ENCODE measurements at regions not wholly inside any gene's neighbourhood (a gene's known extent, or its start where the extent isn't known, plus 50 kb on each side); places are given as distances from the start of the nearest gene placed in this dataset.

- Histone ChIP-seq H2AFZ (ENCODE audit: low read length, unreplicated experiment) (no peak overlapping the region), H3K4me3 (ENCODE audit: low read depth, low read length) (no peak overlapping the region), H3K27ac (ENCODE audit: low read depth, low read length) (no peak overlapping the region), H3K4me1 (ENCODE audit: control insufficient read depth, insufficient read depth, low read length, unreplicated experiment) (no peaks in the 10 kb centered on the region), H3K27me3 (ENCODE audit: insufficient read depth, low read length) (no peaks in the 10 kb centered on the region), H3K79me2 (ENCODE audit: control insufficient read depth, insufficient read depth, low read length, unreplicated experiment) (no peaks in the 10 kb centered on the region), H3K36me3 (ENCODE audit: insufficient read depth, low read length) (no peaks in the 10 kb centered on the region)
Measured at GRCh38 chr14:29301571-29301970, 535.0 kb downstream of the FOXG1 start.

- H3K27me3 ChIP-seq (ENCODE audit: insufficient read depth, low read length): no peaks in the 10 kb centered on the region
- H2AFZ ChIP-seq (ENCODE audit: low read length, unreplicated experiment): no peak overlapping the region
- H3K27ac ChIP-seq (ENCODE audit: low read depth, low read length): peak overlapping the region; percentile 75
- peak overlapping the region; percentile 44; the same call in 1 of the 2 replicates for H3K4me3 ChIP-seq (ENCODE audit: low read depth, low read length)
- H3K36me3 ChIP-seq (ENCODE audit: insufficient read depth, low read length): no peaks in the 10 kb centered on the region
- no peaks in the 10 kb centered on the region for H3K79me2 ChIP-seq (ENCODE audit: control insufficient read depth, insufficient read depth, low read length, unreplicated experiment)
- peaks cover 32% of the 10 kb centered on the region for H3K4me1 ChIP-seq (ENCODE audit: control insufficient read depth, insufficient read depth, low read length, unreplicated experiment)
Measured at GRCh38 chr14:29310210-29310609, 543.6 kb downstream of the FOXG1 start.

- Histone ChIP-seq H3K4me1 (ENCODE audit: control insufficient read depth, insufficient read depth, low read length, unreplicated experiment) (peaks cover 32% of the 10 kb centered on the region), H2AFZ (ENCODE audit: low read length, unreplicated experiment) (no peak overlapping the region), H3K27ac (ENCODE audit: low read depth, low read length) (peak overlapping the region; percentile 75)
Measured at GRCh38 chr14:29310757-29311156, 544.2 kb downstream of the FOXG1 start.

GRCh38 chr14:29311983-29312382 lies 545.4 kb downstream of the FOXG1 start:
- no peak overlapping the region for H2AFZ ChIP-seq (ENCODE audit: low read length, unreplicated experiment)
- no peaks in the 10 kb centered on the region for H3K36me3 ChIP-seq (ENCODE audit: insufficient read depth, low read length)
- no peak overlapping the region; the same call in 1 of the 2 replicates for H3K27ac ChIP-seq (ENCODE audit: low read depth, low read length)
- no peak overlapping the region for H3K4me3 ChIP-seq (ENCODE audit: low read depth, low read length)
- H3K27me3 ChIP-seq (ENCODE audit: insufficient read depth, low read length): no peaks in the 10 kb centered on the region
- H3K4me1 ChIP-seq (ENCODE audit: control insufficient read depth, insufficient read depth, low read length, unreplicated experiment): peaks cover 32% of the 10 kb centered on the region
- no peaks in the 10 kb centered on the region for H3K79me2 ChIP-seq (ENCODE audit: control insufficient read depth, insufficient read depth, low read length, unreplicated experiment)

More at GRCh38 chr14:29310757-29311156, 544.2 kb downstream of the FOXG1 start:
- no peaks in the 10 kb centered on the region for H3K36me3 ChIP-seq (ENCODE audit: insufficient read depth, low read length)
- peak overlapping the region; percentile 44; the same call in 1 of the 2 replicates for H3K4me3 ChIP-seq (ENCODE audit: low read depth, low read length)
- H3K79me2 ChIP-seq (ENCODE audit: control insufficient read depth, insufficient read depth, low read length, unreplicated experiment): no peaks in the 10 kb centered on the region
- H3K27me3 ChIP-seq (ENCODE audit: insufficient read depth, low read length): no peaks in the 10 kb centered on the region

- no peaks in the 10 kb centered on the region for H3K27me3 ChIP-seq (ENCODE audit: insufficient read depth, low read length)
- H2AFZ ChIP-seq (ENCODE audit: low read length, unreplicated experiment): no peak overlapping the region
- H3K79me2 ChIP-seq (ENCODE audit: control insufficient read depth, insufficient read depth, low read length, unreplicated experiment): no peaks in the 10 kb centered on the region
- no peak overlapping the region for H3K27ac ChIP-seq (ENCODE audit: low read depth, low read length)
- peaks cover 14% of the 10 kb centered on the region for H3K4me1 ChIP-seq (ENCODE audit: control insufficient read depth, insufficient read depth, low read length, unreplicated experiment)
- 0 out of 2 replicates have a peak, but pooled peaks cover 2% of the 10 kb centered on the region for H3K36me3 ChIP-seq (ENCODE audit: insufficient read depth, low read length)
- no peak overlapping the region for H3K4me3 ChIP-seq (ENCODE audit: low read depth, low read length)
Measured at GRCh38 chr14:29316936-29317335, 550.3 kb downstream of the FOXG1 start.

GRCh38 chr14:29317423-29317822 lies 550.8 kb downstream of the FOXG1 start:
- no peaks in the 10 kb centered on the region for H3K27me3 ChIP-seq (ENCODE audit: insufficient read depth, low read length)
- no peak overlapping the region for H3K4me3 ChIP-seq (ENCODE audit: low read depth, low read length)
- peaks cover 13% of the 10 kb centered on the region for H3K4me1 ChIP-seq (ENCODE audit: control insufficient read depth, insufficient read depth, low read length, unreplicated experiment)
- no peaks in the 10 kb centered on the region for H3K79me2 ChIP-seq (ENCODE audit: control insufficient read depth, insufficient read depth, low read length, unreplicated experiment)
- H3K27ac ChIP-seq (ENCODE audit: low read depth, low read length): no peak overlapping the region
- no peak overlapping the region for H2AFZ ChIP-seq (ENCODE audit: low read length, unreplicated experiment)
- H3K36me3 ChIP-seq (ENCODE audit: insufficient read depth, low read length): 0 out of 2 replicates have a peak, but pooled peaks cover 2% of the 10 kb centered on the region

GRCh38 chr14:29320286-29320685 lies 553.7 kb downstream of the FOXG1 start:
- H3K27ac ChIP-seq (ENCODE audit: low read depth, low read length): no peak overlapping the region

GRCh38 chr14:29321646-29322045 lies 555.1 kb downstream of the FOXG1 start:
- H3K79me2 ChIP-seq (ENCODE audit: control insufficient read depth, insufficient read depth, low read length, unreplicated experiment): no peaks in the 10 kb centered on the region
- H3K27me3 ChIP-seq (ENCODE audit: insufficient read depth, low read length): no peaks in the 10 kb centered on the region
- 0 out of 2 replicates have a peak, but pooled peaks cover 2% of the 10 kb centered on the region for H3K36me3 ChIP-seq (ENCODE audit: insufficient read depth, low read length)
- H3K27ac ChIP-seq (ENCODE audit: low read depth, low read length): peak overlapping the region; percentile 44
- no peak overlapping the region for H3K4me3 ChIP-seq (ENCODE audit: low read depth, low read length)
- H2AFZ ChIP-seq (ENCODE audit: low read length, unreplicated experiment): no peak overlapping the region
- peaks cover 13% of the 10 kb centered on the region for H3K4me1 ChIP-seq (ENCODE audit: control insufficient read depth, insufficient read depth, low read length, unreplicated experiment)

More at GRCh38 chr14:29320286-29320685, 553.7 kb downstream of the FOXG1 start:
- Histone ChIP-seq H3K4me1 (ENCODE audit: control insufficient read depth, insufficient read depth, low read length, unreplicated experiment) (peaks cover 13% of the 10 kb centered on the region), H3K4me3 (ENCODE audit: low read depth, low read length) (no peak overlapping the region), H3K36me3 (ENCODE audit: insufficient read depth, low read length) (0 out of 2 replicates have a peak, but pooled peaks cover 2% of the 10 kb centered on the region), H3K79me2 (ENCODE audit: control insufficient read depth, insufficient read depth, low read length, unreplicated experiment) (no peaks in the 10 kb centered on the region), H2AFZ (ENCODE audit: low read length, unreplicated experiment) (no peak overlapping the region), H3K27me3 (ENCODE audit: insufficient read depth, low read length) (no peaks in the 10 kb centered on the region)

GRCh38 chr14:29339494-29340172 lies 573.0 kb downstream of the FOXG1 start:
- H3K27ac ChIP-seq (ENCODE audit: low read depth, low read length): no peak overlapping the region
- no peak overlapping the region for H3K4me3 ChIP-seq (ENCODE audit: low read depth, low read length)
- H3K27me3 ChIP-seq (ENCODE audit: insufficient read depth, low read length): no peaks in the 10 kb centered on the region
- H3K4me1 ChIP-seq (ENCODE audit: control insufficient read depth, insufficient read depth, low read length, unreplicated experiment): peaks cover 9% of the 10 kb centered on the region
- H3K36me3 ChIP-seq (ENCODE audit: insufficient read depth, low read length): no peaks in the 10 kb centered on the region
- H3K79me2 ChIP-seq (ENCODE audit: control insufficient read depth, insufficient read depth, low read length, unreplicated experiment): no peaks in the 10 kb centered on the region
- no peak overlapping the region for H2AFZ ChIP-seq (ENCODE audit: low read length, unreplicated experiment)

- no peaks in the 10 kb centered on the region for H3K79me2 ChIP-seq (ENCODE audit: control insufficient read depth, insufficient read depth, low read length, unreplicated experiment)
- peak overlapping the region; percentile 3 for H2AFZ ChIP-seq (ENCODE audit: low read length, unreplicated experiment)
- peak overlapping the region; percentile 16; the same call in 1 of the 2 replicates for H3K27ac ChIP-seq (ENCODE audit: low read depth, low read length)
- no peak overlapping the region for H3K4me3 ChIP-seq (ENCODE audit: low read depth, low read length)
- H3K36me3 ChIP-seq (ENCODE audit: insufficient read depth, low read length): no peaks in the 10 kb centered on the region
- peaks cover 6% of the 10 kb centered on the region for H3K4me1 ChIP-seq (ENCODE audit: control insufficient read depth, insufficient read depth, low read length, unreplicated experiment)
- no peaks in the 10 kb centered on the region for H3K27me3 ChIP-seq (ENCODE audit: insufficient read depth, low read length)
Measured at GRCh38 chr14:29348504-29348903, 579.1 kb downstream of the PRKD1 start.

GRCh38 chr14:29350496-29350895 lies 577.2 kb downstream of the PRKD1 start:
- peaks cover 6% of the 10 kb centered on the region for H3K4me1 ChIP-seq (ENCODE audit: control insufficient read depth, insufficient read depth, low read length, unreplicated experiment)
- H3K27ac ChIP-seq (ENCODE audit: low read depth, low read length): no peak overlapping the region
- no peak overlapping the region for H3K4me3 ChIP-seq (ENCODE audit: low read depth, low read length)
- H3K27me3 ChIP-seq (ENCODE audit: insufficient read depth, low read length): no peaks in the 10 kb centered on the region
- H3K79me2 ChIP-seq (ENCODE audit: control insufficient read depth, insufficient read depth, low read length, unreplicated experiment): no peaks in the 10 kb centered on the region
- no peaks in the 10 kb centered on the region for H3K36me3 ChIP-seq (ENCODE audit: insufficient read depth, low read length)
- no peak overlapping the region for H2AFZ ChIP-seq (ENCODE audit: low read length, unreplicated experiment)

Data from ACC112 (cell line).